Gastroesophageal sphincter (tissue), 3 donors: ENCODE measurements at regions not wholly inside any gene's neighbourhood (a gene's known extent, or its start where the extent isn't known, plus 50 kb on each side); places are given as distances from the start of the nearest gene placed in this dataset.

ENCODE experiments used
- CTCF ChIP-seq, 4 experiments: fragments of 200-600 bp in 2 of 4; fragments of 450-650 bp in 2 of 4; sonication (generic) in 1 of 4; IDR thresholded peaks; one replicate each; pipeline ENCODE4 v1.5.1; 2017 to 2019; ENCODE audit warnings: antibody characterized with exemption in 4 of 4, mild to moderate bottlenecking in 2 of 4, moderate library complexity in 2 of 4
- POLR2A ChIP-seq, 2 donors: fragments of 450-650 bp; IDR thresholded peaks; one replicate each; pipeline ENCODE4 v1.6.1; 2017; ENCODE audit warnings: antibody characterized with exemption in 2 of 2, mild to moderate bottlenecking in 2 of 2, moderate library complexity in 1 of 2

- TF ChIP-seq CTCF (IDR thresholded peaks at IDR 0.05) = no peak
- no peak for TF ChIP-seq POLR2A (IDR thresholded peaks at IDR 0.05)
Observed at GRCh38 chr6:71368284-71368683, 79.7 kb downstream of the OGFRL1 start.
